Skeletal muscle tissue (tissue), 3 donors: ENCODE measurements at regions not wholly inside any gene's neighbourhood (a gene's known extent, or its start where the extent isn't known, plus 50 kb on each side); places are given as distances from the start of the nearest gene placed in this dataset.

Source experiments
- H3K27ac ChIP-seq: one replicate; pipeline ENCODE4 v1.7.0; 2013; ENCODE audit warnings: mild to moderate bottlenecking, low read depth, low read length, inconsistent platforms
- H3K27me3 ChIP-seq, 3 donors: one replicate each; pipeline ENCODE4 v1.7.0; 2013; ENCODE audit warnings: low read length in 3 of 3; ENCODE audit not compliant: control insufficient read depth in 3 of 3, insufficient read depth in 3 of 3
- H3K36me3 ChIP-seq, 3 donors: one replicate each; pipeline ENCODE4 v1.7.0; 2013; ENCODE audit warnings: low read length in 3 of 3; ENCODE audit not compliant: control insufficient read depth in 3 of 3, insufficient read depth in 3 of 3
- H3K4me1 ChIP-seq, 3 donors: one replicate each; pipeline ENCODE4 v1.7.0; 2013; ENCODE audit warnings: low read length in 3 of 3, mild to moderate bottlenecking in 3 of 3; ENCODE audit not compliant: control insufficient read depth in 3 of 3, insufficient read depth in 3 of 3
- H3K4me3 ChIP-seq, 3 donors: one replicate each; pipeline ENCODE4 v1.7.0; 2013; ENCODE audit warnings: low read length in 3 of 3
- H3K9ac ChIP-seq, 3 donors: one replicate each; pipeline ENCODE4 v1.7.0; 2013; ENCODE audit warnings: low read length in 3 of 3, mild to moderate bottlenecking in 3 of 3, moderate library complexity in 2 of 3, low read depth in 1 of 3
- H3K9me3 ChIP-seq, 3 donors: one replicate each; pipeline ENCODE4 v1.7.0; 2013; ENCODE audit warnings: low read length in 3 of 3; ENCODE audit not compliant: control insufficient read depth in 3 of 3
- donor health status: Osteomylitis.

GRCh38 chr2:236859908-236860307 is 225.8 kb upstream of the COPS8 start:
- Histone ChIP-seq H3K4me1 (no peaks in the 10 kb centered on the region), H3K27ac (no peak overlapping the region), H3K4me3 (no peak overlapping the region), H3K36me3 (no peaks in the 10 kb centered on the region), H3K9me3 (no peaks in the 10 kb centered on the region), H3K9ac (no peak overlapping the region), H3K27me3 (no peaks in the 10 kb centered on the region)

DNA sequence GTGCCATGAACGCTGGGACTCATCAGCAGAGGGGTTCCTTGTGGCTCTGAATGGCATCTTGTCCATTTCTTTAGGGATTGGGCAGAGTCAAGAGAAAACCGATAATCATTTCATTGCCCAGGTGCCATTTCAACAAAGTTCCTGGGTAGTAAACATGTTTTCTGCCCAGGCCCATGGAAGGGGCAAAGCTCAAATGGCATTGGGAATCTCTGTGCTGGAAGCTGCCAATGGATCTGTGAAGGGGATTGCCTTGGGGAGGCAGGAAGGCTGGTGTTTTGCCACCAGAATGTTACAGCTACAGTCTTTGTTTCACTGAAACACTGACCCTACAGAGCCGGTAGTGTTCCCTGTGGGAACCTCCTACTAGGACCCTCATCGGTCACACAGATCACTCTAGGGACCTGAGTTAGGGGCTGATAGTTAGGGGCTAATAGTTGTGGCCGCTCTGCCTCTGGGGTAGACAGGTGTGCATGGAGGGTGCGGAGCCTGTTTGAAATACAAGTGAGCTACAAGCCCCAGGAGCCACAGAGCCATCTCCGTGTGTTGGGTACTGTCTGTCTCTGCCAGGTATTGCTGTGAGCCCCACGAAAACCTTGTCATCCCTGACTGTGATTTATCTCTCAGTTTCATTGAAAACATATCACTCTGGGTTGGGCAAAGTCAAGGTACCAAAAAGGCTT is 224.4 kb upstream of the COPS8 start:
- Histone ChIP-seq H3K27me3 (no peaks in the 10 kb centered on the region), H3K36me3 (no peaks in the 10 kb centered on the region), H3K4me1 (no peaks in the 10 kb centered on the region), H3K4me3 (no peak overlapping the region), H3K27ac (no peak overlapping the region), H3K9me3 (no peaks in the 10 kb centered on the region), H3K9ac (no peak overlapping the region)

DNA sequence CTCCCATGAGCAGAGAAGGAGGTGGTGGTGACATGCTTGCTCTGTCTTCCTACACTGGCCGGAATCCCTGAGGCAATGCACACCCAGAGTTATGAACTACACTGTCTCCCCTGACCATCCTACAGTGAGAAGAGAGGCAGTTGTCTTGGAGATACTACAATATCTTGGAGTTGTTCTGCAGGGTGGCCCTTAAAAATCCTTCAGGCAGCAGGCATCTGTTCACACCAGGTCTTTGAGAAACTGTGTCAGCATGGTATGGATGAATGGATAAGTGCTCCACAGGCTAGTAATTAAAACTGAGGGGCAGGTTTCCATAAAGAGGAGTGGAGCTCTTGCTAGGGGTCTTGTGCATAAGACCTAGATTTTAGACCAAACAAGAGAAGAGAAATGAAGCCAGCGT is 223.7 kb upstream of the COPS8 start:
- H3K27me3 ChIP-seq, result no peaks in the 10 kb centered on the region
- H3K9me3 ChIP-seq, result no peaks in the 10 kb centered on the region
- H3K36me3 ChIP-seq, result no peaks in the 10 kb centered on the region
- H3K27ac ChIP-seq, result no peak overlapping the region
- H3K4me3 ChIP-seq, result no peak overlapping the region
- no peak overlapping the region for H3K9ac ChIP-seq
- no peaks in the 10 kb centered on the region for H3K4me1 ChIP-seq

GRCh38 chr2:236862526-236862925 is 223.2 kb upstream of the COPS8 start:
- Histone ChIP-seq H3K9ac (no peak overlapping the region), H3K4me3 (no peak overlapping the region), H3K9me3 (no peaks in the 10 kb centered on the region), H3K27me3 (no peaks in the 10 kb centered on the region), H3K27ac (no peak overlapping the region), H3K36me3 (no peaks in the 10 kb centered on the region), H3K4me1 (no peaks in the 10 kb centered on the region)

- H3K9ac ChIP-seq, result no peak overlapping the region
- H3K27ac ChIP-seq, result no peak overlapping the region
- H3K4me3 ChIP-seq, result no peak overlapping the region
- H3K36me3 ChIP-seq, result no peaks in the 10 kb centered on the region
- no peaks in the 10 kb centered on the region for H3K27me3 ChIP-seq
- H3K4me1 ChIP-seq, result no peaks in the 10 kb centered on the region
- H3K9me3 ChIP-seq, result no peaks in the 10 kb centered on the region
These were observed 222.5 kb upstream of the COPS8 start for GRCh38 chr2:236862961-236863728.

GRCh38 chr2:236863729-236864126 is 222.0 kb upstream of the COPS8 start:
- H3K36me3 ChIP-seq, result no peaks in the 10 kb centered on the region
- no peak overlapping the region for H3K9ac ChIP-seq
- no peak overlapping the region for H3K27ac ChIP-seq
- no peaks in the 10 kb centered on the region for H3K9me3 ChIP-seq
- H3K4me1 ChIP-seq, result no peaks in the 10 kb centered on the region
- H3K4me3 ChIP-seq, result no peak overlapping the region
- H3K27me3 ChIP-seq, result no peaks in the 10 kb centered on the region

DNA sequence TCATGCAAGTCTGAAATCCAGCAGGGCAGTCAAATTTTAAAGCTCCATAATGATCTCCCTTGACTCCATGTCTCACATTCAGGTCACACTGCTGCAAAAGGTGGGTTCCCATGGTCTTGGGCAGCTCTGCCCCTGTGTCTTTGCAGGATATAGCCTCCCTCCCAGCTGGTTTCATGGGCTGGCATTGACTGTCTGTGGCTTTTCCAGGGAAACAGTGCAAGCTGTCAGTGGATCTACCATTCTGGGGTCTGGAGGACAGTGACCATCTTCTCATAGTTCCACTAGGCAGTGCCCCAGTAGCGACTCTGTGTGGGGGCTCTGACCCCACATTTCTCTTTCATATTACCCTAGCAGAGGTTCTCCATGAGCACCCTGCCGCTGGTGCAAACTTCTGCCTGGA is 220.6 kb upstream of the COPS8 start:
- Histone ChIP-seq H3K27ac (no peak overlapping the region), H3K9ac (no peak overlapping the region), H3K4me3 (no peak overlapping the region), H3K27me3 (no peaks in the 10 kb centered on the region), H3K4me1 (no peaks in the 10 kb centered on the region), H3K36me3 (no peaks in the 10 kb centered on the region), H3K9me3 (no peaks in the 10 kb centered on the region)

DNA sequence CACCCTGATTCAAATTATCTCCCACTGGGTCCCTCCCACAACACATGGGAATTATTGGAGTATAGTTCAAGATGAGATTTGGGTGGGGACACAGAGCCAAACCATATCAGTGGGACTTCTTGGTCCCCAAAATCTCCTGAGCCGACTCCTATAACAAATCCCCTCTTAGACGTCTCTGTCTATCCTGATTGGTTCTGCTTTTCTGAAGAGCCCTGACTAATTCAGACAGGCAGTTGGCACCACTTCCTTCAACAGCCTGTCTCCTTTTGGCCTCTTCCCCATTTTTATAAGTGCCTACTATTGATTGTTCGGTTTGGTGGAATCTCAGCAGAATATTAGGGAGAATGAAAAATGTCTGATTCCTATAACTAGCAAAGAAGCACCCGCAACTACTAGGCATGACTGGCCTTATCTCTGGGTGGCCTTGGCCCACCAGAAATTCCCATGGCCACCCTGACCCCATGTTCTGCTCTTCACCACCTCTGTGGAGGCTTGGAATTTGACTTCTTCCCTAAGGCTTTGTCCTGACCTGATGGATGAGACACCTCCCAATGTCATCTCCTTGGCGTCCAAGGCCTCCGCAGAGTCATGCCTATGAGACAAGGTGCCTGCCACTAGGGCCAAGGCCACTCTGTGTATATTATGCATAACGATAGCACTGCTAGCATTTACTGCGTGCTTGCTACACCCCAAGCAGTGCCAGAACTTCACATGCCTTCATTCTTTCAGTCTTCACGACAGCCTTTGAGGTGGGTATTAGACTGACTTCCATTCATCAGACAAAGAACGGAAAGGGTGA is 218.9 kb upstream of the COPS8 start:
- Histone ChIP-seq H3K4me1 (peaks cover 3 to 7% (median 4%) of the 10 kb centered on the region in 3 donors), H3K4me3 (no peak overlapping the region), H3K27me3 (no peaks in the 10 kb centered on the region), H3K27ac (no peak overlapping the region), H3K36me3 (no peaks in the 10 kb centered on the region), H3K9ac (no peak overlapping the region), H3K9me3 (no peaks in the 10 kb centered on the region)

DNA sequence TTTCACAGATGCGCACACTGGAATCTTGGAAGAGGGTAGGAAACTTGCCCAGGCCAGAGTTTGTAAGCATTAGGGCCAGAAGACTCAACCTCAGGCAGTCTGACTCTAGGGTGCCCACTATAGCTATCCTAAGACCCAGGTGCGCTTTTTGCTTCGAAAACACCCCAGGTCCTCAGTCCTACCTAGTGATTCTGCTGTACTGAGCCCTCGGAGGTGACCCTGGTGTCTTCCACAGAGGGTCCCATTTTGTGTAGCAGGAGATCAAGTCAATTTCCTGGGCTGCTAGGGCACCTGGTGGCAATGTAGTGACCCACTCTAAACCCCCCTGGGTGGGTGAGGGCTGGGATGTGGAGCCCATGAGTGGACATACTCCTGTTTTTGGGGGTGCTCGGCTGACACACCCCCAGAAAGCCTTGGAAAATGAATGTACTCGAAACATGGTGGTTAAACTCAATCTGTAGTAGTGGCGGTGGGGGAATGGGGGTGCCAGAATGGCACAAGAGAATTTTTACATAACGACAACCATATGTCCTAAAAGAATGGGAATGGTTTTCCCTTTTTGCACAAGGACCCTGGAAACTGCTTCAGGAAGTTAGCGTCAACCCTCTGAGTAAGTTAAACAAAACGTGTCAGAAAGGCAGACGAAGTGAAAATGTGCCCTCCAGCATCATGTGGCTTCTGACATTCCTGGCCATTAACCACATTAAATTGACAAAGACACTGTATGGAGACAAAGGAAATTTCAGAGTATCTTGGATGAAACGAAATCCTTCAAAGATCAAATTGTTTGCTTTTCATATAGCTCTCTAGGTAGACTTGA is 218.0 kb upstream of the COPS8 start:
- no peak overlapping the region for H3K4me3 ChIP-seq
- H3K27me3 ChIP-seq, result no peaks in the 10 kb centered on the region
- H3K9me3 ChIP-seq, result no peaks in the 10 kb centered on the region
- H3K4me1 ChIP-seq, result peaks cover 3 to 13% (median 10%) of the 10 kb centered on the region in 3 donors
- H3K36me3 ChIP-seq, result no peaks in the 10 kb centered on the region
- H3K27ac ChIP-seq, result no peak overlapping the region
- H3K9ac ChIP-seq, result no peak overlapping the region
